Ectodermal cell (in vitro differentiated cells): ENCODE measurements at regions not wholly inside any gene's neighbourhood (a gene's known extent, or its start where the extent isn't known, plus 50 kb on each side); places are given as distances from the start of the nearest gene placed in this dataset.

Experiments used
- H3K27ac ChIP-seq: 2 replicates; pipeline ENCODE4 v1.7.0; 2013; ENCODE audit warnings: mild to moderate bottlenecking, low read depth, low read length; ENCODE audit not compliant: insufficient read depth, poor library complexity, severe bottlenecking
- H3K27me3 ChIP-seq: 2 replicates; pipeline ENCODE4 v1.7.0; 2013; ENCODE audit warnings: mild to moderate bottlenecking, low read length; ENCODE audit not compliant: insufficient read depth, control insufficient read depth, poor library complexity, severe bottlenecking
- H3K36me3 ChIP-seq: one replicate; pipeline ENCODE4 v1.7.0; 2013; ENCODE audit warnings: low read length; ENCODE audit not compliant: control insufficient read depth, insufficient read depth
- H3K4me1 ChIP-seq: one replicate; pipeline ENCODE4 v1.7.0; 2013; ENCODE audit warnings: low read length; ENCODE audit not compliant: control insufficient read depth, insufficient read depth
- H3K4me3 ChIP-seq: 2 replicates; pipeline ENCODE4 v1.7.0; 2013; ENCODE audit warnings: low read depth, low read length, control low read depth; ENCODE audit not compliant: insufficient read depth
- H3K9me3 ChIP-seq: 2 replicates; pipeline ENCODE4 v1.7.0; 2013; ENCODE audit warnings: mild to moderate bottlenecking, low read length, moderate library complexity; ENCODE audit not compliant: control insufficient read depth
- WGBS, 2 experiments: methylation state at CpG; one replicate each; pipeline ENCODE4 v1.1.7; 2013; ENCODE audit warnings: missing lambda C conversion rate in 2 of 2; 5-methylcytosine and 5-hydroxymethylcytosine counted together

GRCh38 chr14:71332476-71332875 is 425.2 kb downstream of the PCNX1 start:
- Histone ChIP-seq H3K9me3 (no peaks in the 10 kb centered on the region), H3K36me3 (no peaks in the 10 kb centered on the region), H3K27ac (no peak overlapping the region), H3K27me3 (no peaks in the 10 kb centered on the region), H3K4me1 (no peaks in the 10 kb centered on the region), H3K4me3 (no peak overlapping the region)

- no peaks in the 10 kb centered on the region for H3K9me3 ChIP-seq
- H3K4me1 ChIP-seq = no peaks in the 10 kb centered on the region
- no peaks in the 10 kb centered on the region for H3K27me3 ChIP-seq
- H3K4me3 ChIP-seq = no peak overlapping the region
- 88 to 95% methylated on average over 1 of the region's 1 CpG for WGBS, 2 experiments
- H3K36me3 ChIP-seq = no peaks in the 10 kb centered on the region
- no peak overlapping the region for H3K27ac ChIP-seq
Measured at GRCh38 chr14:71333705-71334104, 426.4 kb downstream of the PCNX1 start.

GRCh38 chr14:71336489-71337192 is 429.4 kb downstream of the PCNX1 start:
- Histone ChIP-seq H3K27ac (no peak overlapping the region), H3K9me3 (no peaks in the 10 kb centered on the region), H3K27me3 (no peaks in the 10 kb centered on the region), H3K36me3 (no peaks in the 10 kb centered on the region), H3K4me1 (no peaks in the 10 kb centered on the region), H3K4me3 (no peak overlapping the region)
- 94 to 95% methylated on average over 9 to 10 of the region's 10 CpGs for WGBS, 2 experiments

- 95 to 97% methylated on average over 4 of the region's 4 CpGs for WGBS, 2 experiments
- H3K4me1 ChIP-seq = no peaks in the 10 kb centered on the region
- no peaks in the 10 kb centered on the region for H3K9me3 ChIP-seq
- no peak overlapping the region for H3K27ac ChIP-seq
- no peaks in the 10 kb centered on the region for H3K36me3 ChIP-seq
- H3K27me3 ChIP-seq = no peaks in the 10 kb centered on the region
- no peak overlapping the region for H3K4me3 ChIP-seq
Measured at GRCh38 chr14:71338153-71338552, 430.9 kb downstream of the PCNX1 start.

- 89 to 95% methylated on average over 5 of the region's 6 CpGs for whole genome bisulfite sequencing, 2 experiments
Measured at GRCh38 chr14:71339650-71340415, 432.6 kb downstream of the PCNX1 start.

GRCh38 chr14:71341156-71341555 is 433.9 kb downstream of the PCNX1 start:
- Histone ChIP-seq H3K4me3 (no peak overlapping the region), H3K36me3 (no peaks in the 10 kb centered on the region), H3K27me3 (no peaks in the 10 kb centered on the region), H3K27ac (no peak overlapping the region), H3K4me1 (no peaks in the 10 kb centered on the region), H3K9me3 (no peaks in the 10 kb centered on the region)
- 86 to 100% methylated on average over 2 to 3 of the region's 3 CpGs for WGBS, 2 experiments

More at GRCh38 chr14:71339650-71340415, 432.6 kb downstream of the PCNX1 start:
- H3K27ac ChIP-seq = no peak overlapping the region
- H3K27me3 ChIP-seq = no peaks in the 10 kb centered on the region
- no peaks in the 10 kb centered on the region for H3K9me3 ChIP-seq
- H3K4me3 ChIP-seq = no peak overlapping the region
- no peaks in the 10 kb centered on the region for H3K36me3 ChIP-seq
- no peaks in the 10 kb centered on the region for H3K4me1 ChIP-seq

- Histone ChIP-seq H3K9me3 (no peaks in the 10 kb centered on the region), H3K27ac (no peak overlapping the region), H3K27me3 (no peaks in the 10 kb centered on the region), H3K36me3 (no peaks in the 10 kb centered on the region), H3K4me3 (no peak overlapping the region), H3K4me1 (no peaks in the 10 kb centered on the region)
- WGBS, 2 experiments = 93% methylated on average over 3 of the region's 3 CpGs
Measured at GRCh38 chr14:71343724-71344123, 436.5 kb downstream of the PCNX1 start.

- Histone ChIP-seq H3K9me3 (no peaks in the 10 kb centered on the region), H3K27ac (no peak overlapping the region), H3K4me3 (no peak overlapping the region), H3K27me3 (no peaks in the 10 kb centered on the region), H3K36me3 (no peaks in the 10 kb centered on the region), H3K4me1 (no peaks in the 10 kb centered on the region)
- WGBS, 2 experiments = 87 to 88% methylated on average over 8 of the region's 8 CpGs
Measured at GRCh38 chr14:71344506-71344905, 437.2 kb downstream of the PCNX1 start.

GRCh38 chr14:71346685-71347084 is 439.4 kb downstream of the PCNX1 start:
- no peaks in the 10 kb centered on the region for H3K27me3 ChIP-seq
- H3K9me3 ChIP-seq = no peaks in the 10 kb centered on the region
- H3K4me3 ChIP-seq = no peak overlapping the region
- no peak overlapping the region for H3K27ac ChIP-seq
- no peaks in the 10 kb centered on the region for H3K4me1 ChIP-seq
- no peaks in the 10 kb centered on the region for H3K36me3 ChIP-seq
- 95 to 97% methylated on average over 4 to 5 of the region's 5 CpGs for WGBS, 2 experiments

- H3K4me1 ChIP-seq = no peaks in the 10 kb centered on the region
- no peaks in the 10 kb centered on the region for H3K27me3 ChIP-seq
- H3K36me3 ChIP-seq = no peaks in the 10 kb centered on the region
- H3K4me3 ChIP-seq = no peak overlapping the region
- 95 to 100% methylated on average over 1 to 2 of the region's 2 CpGs for WGBS, 2 experiments
- H3K27ac ChIP-seq = no peak overlapping the region
- H3K9me3 ChIP-seq = no peaks in the 10 kb centered on the region
Measured at GRCh38 chr14:71348394-71348793, 441.1 kb downstream of the PCNX1 start.
